NT2/D1 (cell line): ENCODE measurements at regions not wholly inside any gene's neighbourhood (a gene's known extent, or its start where the extent isn't known, plus 50 kb on each side); places are given as distances from the start of the nearest gene placed in this dataset.

Experiments used
- SUZ12 ChIP-seq: IDR thresholded peaks from 2 replicates; pipeline ENCODE4 v1.6.1; 2011; ENCODE audit not compliant: insufficient read length, insufficient read depth; ENCODE audit errors: extremely low read depth
- ZNF274 ChIP-seq: IDR thresholded peaks from 2 replicates; pipeline ENCODE4 v1.6.1; 2011; ENCODE audit warnings: mild to moderate bottlenecking, low read depth, low read length

DNA sequence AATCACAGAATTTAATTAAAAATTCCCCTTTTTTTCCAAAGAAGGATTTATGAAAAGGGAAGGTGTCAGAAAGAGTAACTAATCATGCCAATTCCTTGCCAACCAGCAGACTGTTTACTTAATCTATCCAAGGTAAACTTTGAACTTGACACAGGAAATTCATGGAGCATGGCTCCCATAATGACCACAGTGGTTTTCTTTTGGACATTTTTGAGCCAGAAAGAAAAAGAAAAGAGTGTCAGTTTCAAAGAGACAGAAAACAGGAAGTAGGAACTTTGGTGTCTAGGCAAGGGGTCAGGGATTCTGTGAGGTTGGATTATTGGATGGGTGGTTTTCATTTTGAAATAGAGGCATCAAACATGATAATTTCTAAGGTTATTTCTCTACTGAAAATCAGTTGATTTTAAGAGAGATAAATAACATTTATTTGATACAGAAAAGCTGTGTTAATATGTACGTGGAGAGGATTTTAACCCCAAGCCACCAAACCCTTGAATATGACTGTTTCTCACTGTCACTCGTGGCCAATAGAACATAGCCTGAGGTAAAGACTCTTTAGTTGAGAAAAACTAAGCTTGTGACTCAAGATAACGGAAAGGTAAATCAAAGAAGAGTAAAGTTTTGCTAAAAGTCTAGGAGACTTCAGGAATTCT is 196.1 kb downstream of the TTC6 start:
- no peak for TF ChIP-seq SUZ12
- no peak for TF ChIP-seq ZNF274
